ENCODE measurements at regions not wholly inside any gene's neighbourhood (a gene's known extent, or its start where the extent isn't known, plus 50 kb on each side); places are given as distances from the start of the nearest gene placed in this dataset.

- H3K4me1 Mint-ChIP-seq = no peaks in the 10 kb centered on the region
- DNase-seq (peak; percentile 19), ATAC-seq (no peak)
- CTCF ChIA-PET = no interaction called here
- no peaks in the 10 kb centered on the region for H3K9me3 Mint-ChIP-seq (ENCODE audit: low read depth)
- H3K27ac Mint-ChIP-seq = no peak overlapping the region
- no peaks in the 10 kb centered on the region for H3K36me3 Mint-ChIP-seq
- H3K4me3 Mint-ChIP-seq = no peak overlapping the region
- H3K27me3 Mint-ChIP-seq = peaks cover 29% of the 10 kb centered on the region
Measured at GRCh38 chr7:3215624-3216585, 85.1 kb upstream of the SDK1 start.

- H3K27ac Mint-ChIP-seq = no peak overlapping the region
- no peaks in the 10 kb centered on the region for H3K36me3 Mint-ChIP-seq
Measured at GRCh38 chr7:3217166-3217565, 83.9 kb upstream of the SDK1 start.

GRCh38 chr7:3218411-3219225 is 82.4 kb upstream of the SDK1 start:
- Mint-ChIP-seq H3K27me3 (peaks cover 42% of the 10 kb centered on the region), H3K4me3 (no peak overlapping the region), H3K9me3 (ENCODE audit: low read depth) (no peaks in the 10 kb centered on the region), H3K27ac (no peak overlapping the region), H3K4me1 (no peaks in the 10 kb centered on the region), H3K36me3 (no peaks in the 10 kb centered on the region)
- CTCF ChIA-PET = no interaction called here
- DNase-seq (no peak), ATAC-seq (no peak)

More at GRCh38 chr7:3217166-3217565, 83.9 kb upstream of the SDK1 start:
- no peak overlapping the region for H3K4me3 Mint-ChIP-seq
- CTCF ChIA-PET = interaction anchor here (0.8 kb wide), 1 partner anchor 352 kb away, joined by 5 read pairs; no protein-coding TSS in a partner anchor
- H3K27me3 Mint-ChIP-seq = peaks cover 34% of the 10 kb centered on the region
- peak; percentile 25 for DNase-seq
- H3K9me3 Mint-ChIP-seq (ENCODE audit: low read depth) = no peaks in the 10 kb centered on the region
- H3K4me1 Mint-ChIP-seq = no peaks in the 10 kb centered on the region
- no peak for ATAC-seq

DNA sequence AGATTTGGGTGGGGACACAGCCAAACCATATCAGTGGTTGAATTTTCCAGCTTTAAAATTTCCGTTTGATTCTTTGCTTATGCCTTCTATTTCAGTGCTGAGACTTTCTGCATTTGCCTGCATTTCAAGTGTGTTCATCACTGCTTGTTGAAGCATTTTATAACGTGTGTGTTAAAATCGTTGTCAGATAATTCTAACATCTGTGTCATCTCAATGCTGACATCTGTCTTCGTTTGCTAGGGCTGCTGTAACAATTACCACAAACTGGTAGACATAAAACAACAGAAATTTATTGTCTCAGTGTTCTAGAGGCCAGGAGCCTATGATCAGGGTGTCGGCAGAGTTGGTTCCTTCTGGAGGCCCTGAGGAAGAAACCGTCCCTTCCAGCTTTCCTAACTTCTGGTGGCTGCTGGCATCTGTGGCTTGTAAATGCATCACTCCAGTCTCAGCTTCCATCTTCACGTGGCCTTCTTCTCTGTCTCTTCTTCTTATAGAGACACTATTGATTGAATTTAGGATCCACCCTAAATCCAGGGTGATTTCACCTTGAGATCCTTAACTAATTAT is 71.1 kb upstream of the SDK1 start:
- Mint-ChIP-seq H3K4me3 (no peak overlapping the region), H3K36me3 (no peaks in the 10 kb centered on the region), H3K27ac (no peak overlapping the region), H3K27me3 (peaks cover 29% of the 10 kb centered on the region), H3K9me3 (ENCODE audit: low read depth) (peaks cover under 1% of the 10 kb centered on the region), H3K4me1 (peaks cover 3% of the 10 kb centered on the region)
- DNase-seq = peak; percentile 22
- CTCF ChIA-PET = no interaction called here
- no peak for ATAC-seq

DNA sequence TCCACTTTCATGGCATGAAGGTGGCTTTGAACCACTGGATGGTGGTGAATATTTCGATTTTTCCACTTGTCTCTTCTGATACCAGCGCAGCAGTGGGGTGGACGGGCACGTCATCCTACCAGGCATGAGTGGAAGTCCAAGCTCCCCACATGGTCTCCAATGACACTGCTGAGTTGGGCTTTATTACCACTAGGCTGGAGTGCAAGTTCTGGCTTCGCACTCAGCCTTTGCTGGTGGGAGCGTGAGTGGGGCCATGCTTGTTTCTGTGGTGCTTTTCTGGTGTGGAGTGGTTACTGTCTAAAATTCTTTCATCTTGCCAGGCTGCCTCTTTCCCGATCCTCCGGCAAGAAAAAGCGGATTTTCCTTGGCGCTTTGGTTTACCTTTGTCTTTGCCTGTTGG is 70.1 kb upstream of the SDK1 start:
- DNase-seq (peak; percentile 15), ATAC-seq (no peak)
- H3K4me3 Mint-ChIP-seq = no peak overlapping the region
- peaks cover 21% of the 10 kb centered on the region for H3K27me3 Mint-ChIP-seq
- H3K9me3 Mint-ChIP-seq (ENCODE audit: low read depth) = peaks cover 7% of the 10 kb centered on the region
- peaks cover 4% of the 10 kb centered on the region for H3K36me3 Mint-ChIP-seq
- H3K27ac Mint-ChIP-seq = no peak overlapping the region
- peaks cover 3% of the 10 kb centered on the region for H3K4me1 Mint-ChIP-seq
- CTCF ChIA-PET = no interaction called here

DNA sequence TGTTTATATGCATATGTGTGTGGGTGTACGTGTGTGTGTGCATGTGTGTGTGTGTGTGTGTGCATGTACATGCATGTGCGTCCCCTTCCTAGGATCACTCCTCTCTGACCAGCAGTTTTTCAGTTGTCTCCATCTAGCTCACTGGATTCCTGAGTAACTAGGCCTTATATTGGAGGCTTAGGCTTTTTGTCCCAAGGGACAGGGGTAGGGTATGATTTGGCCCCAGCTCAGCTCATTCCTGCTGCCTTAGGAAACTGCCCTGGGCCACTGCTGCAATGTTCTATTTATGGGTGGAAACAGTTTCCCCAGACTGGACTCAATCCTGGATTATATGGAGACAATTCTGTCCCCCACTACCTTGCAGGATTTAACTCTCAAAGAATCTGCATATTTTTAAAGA is 68.8 kb upstream of the SDK1 start:
- CTCF ChIA-PET = no interaction called here
- H3K27ac Mint-ChIP-seq = no peak overlapping the region
- peaks cover 4% of the 10 kb centered on the region for H3K36me3 Mint-ChIP-seq
- peaks cover 7% of the 10 kb centered on the region for H3K9me3 Mint-ChIP-seq (ENCODE audit: low read depth)
- peaks cover 14% of the 10 kb centered on the region for H3K27me3 Mint-ChIP-seq
- DNase-seq (peak; percentile 0), ATAC-seq (no peak)
- H3K4me3 Mint-ChIP-seq = no peak overlapping the region
- peaks cover 3% of the 10 kb centered on the region for H3K4me1 Mint-ChIP-seq

GRCh38 chr7:3233301-3233700 is 67.8 kb upstream of the SDK1 start:
- CTCF ChIA-PET = no interaction called here
- peak; percentile 26 for DNase-seq

GRCh38 chr7:3234051-3234450 is 67.0 kb upstream of the SDK1 start:
- CTCF ChIA-PET = no interaction called here
- peak; percentile 9 for DNase-seq
- Mint-ChIP-seq H3K4me1 (no peaks in the 10 kb centered on the region), H3K36me3 (peaks cover 4% of the 10 kb centered on the region), H3K27me3 (peaks cover 14% of the 10 kb centered on the region), H3K4me3 (no peak overlapping the region), H3K9me3 (ENCODE audit: low read depth) (peaks cover 7% of the 10 kb centered on the region), H3K27ac (no peak overlapping the region)
- no peak for ATAC-seq

More at GRCh38 chr7:3233301-3233700, 67.8 kb upstream of the SDK1 start:
- peaks cover 4% of the 10 kb centered on the region for H3K36me3 Mint-ChIP-seq
- H3K4me3 Mint-ChIP-seq = no peak overlapping the region
- H3K27me3 Mint-ChIP-seq = peaks cover 14% of the 10 kb centered on the region
- H3K9me3 Mint-ChIP-seq (ENCODE audit: low read depth) = peaks cover 7% of the 10 kb centered on the region
- no peaks in the 10 kb centered on the region for H3K4me1 Mint-ChIP-seq
- H3K27ac Mint-ChIP-seq = no peak overlapping the region
- no peak for ATAC-seq

- Mint-ChIP-seq H3K27me3 (peaks cover 10% of the 10 kb centered on the region), H3K27ac (no peak overlapping the region), H3K4me3 (no peak overlapping the region), H3K36me3 (peaks cover 4% of the 10 kb centered on the region), H3K4me1 (no peaks in the 10 kb centered on the region), H3K9me3 (ENCODE audit: low read depth) (peaks cover 7% of the 10 kb centered on the region)
- CTCF ChIA-PET = interaction anchor here (0.6 kb wide), 1 partner anchor 39 kb away, joined by 4 read pairs; no protein-coding TSS in a partner anchor
- ATAC-seq = no peak
- DNase-seq = peak; percentile 1
Measured at GRCh38 chr7:3234851-3235250, 66.2 kb upstream of the SDK1 start.

DNA sequence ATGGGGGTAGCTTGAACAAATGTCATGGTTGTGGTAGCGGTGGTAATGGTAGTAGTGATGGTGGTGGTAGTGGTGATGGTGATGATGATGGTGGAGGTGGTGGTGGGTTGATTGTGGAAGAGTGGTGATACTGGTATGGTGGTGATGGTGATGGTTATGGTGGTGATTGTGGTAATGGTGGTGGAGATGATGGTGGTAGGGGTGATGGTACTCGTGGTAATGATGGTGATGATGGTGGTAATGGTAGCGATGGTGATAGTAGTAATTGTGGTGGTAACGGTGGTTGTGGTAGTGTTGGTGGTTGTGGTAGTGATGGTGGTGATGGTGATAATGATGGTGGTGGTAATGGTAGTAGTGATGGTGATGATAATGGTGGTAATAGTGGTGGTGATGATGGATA is 65.7 kb upstream of the SDK1 start:
- peak overlapping the region; percentile 5 for H3K27ac Mint-ChIP-seq
- H3K36me3 Mint-ChIP-seq = peaks cover 4% of the 10 kb centered on the region
- H3K9me3 Mint-ChIP-seq (ENCODE audit: low read depth) = peaks cover 7% of the 10 kb centered on the region
- no peak for DNase-seq
- ATAC-seq = no peak
- CTCF ChIA-PET = interaction anchor here (0.6 kb wide), 1 partner anchor 40 kb away, joined by 4 read pairs; no protein-coding TSS in a partner anchor
- no peaks in the 10 kb centered on the region for H3K4me1 Mint-ChIP-seq
- H3K4me3 Mint-ChIP-seq = no peak overlapping the region
- H3K27me3 Mint-ChIP-seq = peaks cover 6% of the 10 kb centered on the region

DNA sequence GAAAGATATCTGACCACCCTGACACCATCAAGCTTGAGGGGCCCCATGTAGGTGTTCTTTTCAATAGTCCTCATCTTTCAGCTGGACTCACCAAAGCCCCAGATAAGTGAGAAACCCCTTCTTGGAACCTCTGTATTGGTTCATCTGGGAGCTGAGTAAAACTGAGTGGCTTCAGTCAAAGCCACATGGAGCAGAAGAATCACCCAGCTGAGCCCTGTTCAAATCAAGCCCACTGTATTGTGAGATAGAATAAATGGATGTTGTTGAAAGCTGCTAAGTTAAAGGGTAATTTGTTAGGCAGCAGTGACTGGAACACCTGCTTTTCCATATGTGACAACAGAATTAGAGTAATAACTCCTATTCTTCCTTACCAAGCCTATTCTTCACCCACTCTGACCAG is 64.8 kb upstream of the SDK1 start:
- Mint-ChIP-seq H3K27ac (no peak overlapping the region), H3K36me3 (peaks cover 4% of the 10 kb centered on the region), H3K4me1 (no peaks in the 10 kb centered on the region), H3K27me3 (peaks cover 5% of the 10 kb centered on the region), H3K4me3 (no peak overlapping the region), H3K9me3 (ENCODE audit: low read depth) (peaks cover 7% of the 10 kb centered on the region)
- ATAC-seq = no peak
- CTCF ChIA-PET = no interaction called here
- peak; percentile 7 for DNase-seq

DNA sequence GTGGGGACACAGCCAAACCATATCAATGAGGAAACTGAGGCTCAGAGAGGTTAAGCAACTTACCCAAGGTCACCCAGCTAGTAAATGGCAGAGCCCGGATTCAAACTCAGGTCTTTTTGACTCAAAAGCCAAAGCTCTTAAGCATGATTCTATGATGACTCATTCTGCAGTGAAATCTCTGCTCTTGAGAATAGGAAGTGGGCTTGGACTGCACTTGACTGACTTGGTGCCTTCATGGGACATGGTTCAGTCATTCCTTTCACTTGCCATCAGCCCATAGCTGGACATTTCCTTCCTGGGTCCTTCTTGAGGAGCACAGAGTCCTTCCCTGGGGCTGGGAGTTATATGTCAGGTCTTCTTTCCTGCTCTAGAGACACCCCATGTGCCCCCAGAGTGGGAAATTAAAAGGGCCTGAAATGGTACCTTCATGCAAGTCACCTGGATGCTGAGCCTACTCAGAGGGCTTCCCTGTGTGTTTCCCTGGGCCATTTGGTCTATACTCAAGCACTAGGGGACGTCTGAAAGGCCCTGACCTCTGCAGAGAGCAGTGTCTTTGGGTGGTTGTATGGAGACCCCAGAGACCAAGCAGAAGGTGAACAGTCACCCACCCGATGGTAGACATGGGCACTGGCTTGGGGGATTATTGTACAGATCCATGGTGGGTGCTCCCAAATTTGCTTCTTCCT is 62.4 kb upstream of the SDK1 start:
- Mint-ChIP-seq H3K27me3 (no peaks in the 10 kb centered on the region), H3K27ac (no peak overlapping the region), H3K36me3 (peaks cover 4% of the 10 kb centered on the region), H3K4me1 (no peaks in the 10 kb centered on the region), H3K4me3 (no peak overlapping the region), H3K9me3 (ENCODE audit: low read depth) (peaks cover 7% of the 10 kb centered on the region)
- CTCF ChIA-PET = no interaction called here
- ATAC-seq (no peak), DNase-seq (peak; percentile 33)

GRCh38 chr7:3239291-3239691 is 61.8 kb upstream of the SDK1 start:
- Mint-ChIP-seq H3K4me3 (no peak overlapping the region), H3K36me3 (peaks cover 4% of the 10 kb centered on the region), H3K9me3 (ENCODE audit: low read depth) (peaks cover 7% of the 10 kb centered on the region), H3K27ac (no peak overlapping the region), H3K27me3 (no peaks in the 10 kb centered on the region), H3K4me1 (no peaks in the 10 kb centered on the region)
- peak; percentile 23 for DNase-seq
- CTCF ChIA-PET = no interaction called here
- no peak for ATAC-seq

Data from activated CD8-positive, alpha-beta memory T cell treated with anti-CD3 and anti-CD28 coated beads, Interleukin-2, amount 10 ng/mL, durations not matched to agents 7 days and 5 days (primary cell).